Astrocyte of the hippocampus (primary cell): ENCODE measurements at regions not wholly inside any gene's neighbourhood (a gene's known extent, or its start where the extent isn't known, plus 50 kb on each side); places are given as distances from the start of the nearest gene placed in this dataset.

ENCODE experiments used
- DNase-seq: peaks from one replicate; pipeline ENCODE4 v3.0.0; 2011; ENCODE audit warnings: low read depth, low spot score

GRCh38 chr10:120282846-120283492, 174.1 kb upstream of the PLPP4 start:
- DNase-seq = no peak

GRCh38 chr10:120285408-120285807, 171.6 kb upstream of the PLPP4 start:
- DNase-seq = no peak

GRCh38 chr10:120286280-120286679, 170.7 kb upstream of the PLPP4 start:
- no peak for DNase-seq

GRCh38 chr10:120300513-120300912, 156.5 kb upstream of the PLPP4 start:
- no peak for DNase-seq

GRCh38 chr10:120308589-120308988, 148.4 kb upstream of the PLPP4 start:
- no peak for DNase-seq

- DNase-seq = no peak
These were observed 143.3 kb upstream of the PLPP4 start for GRCh38 chr10:120313715-120314114.

- DNase-seq = no peak
These were observed 142.6 kb upstream of the PLPP4 start for GRCh38 chr10:120314442-120314841.

- no peak for DNase-seq
These were observed 138.2 kb upstream of the PLPP4 start for GRCh38 chr10:120318862-120319261.

GRCh38 chr10:120327675-120328074, 129.4 kb upstream of the PLPP4 start:
- no peak for DNase-seq

GRCh38 chr10:120328647-120329046, 128.4 kb upstream of the PLPP4 start:
- DNase-seq = peak; percentile 4

GRCh38 chr10:120335553-120335952, 121.5 kb upstream of the PLPP4 start:
- no peak for DNase-seq

GRCh38 chr10:120336306-120336910, 120.6 kb upstream of the PLPP4 start:
- no peak for DNase-seq

GRCh38 chr10:120336911-120337540, 120.0 kb upstream of the PLPP4 start:
- peak; percentile 45 for DNase-seq

GRCh38 chr10:120342115-120342714, 114.8 kb upstream of the PLPP4 start:
- DNase-seq = no peak

- no peak for DNase-seq
These were observed 111.8 kb upstream of the PLPP4 start for GRCh38 chr10:120345186-120345585.

GRCh38 chr10:120347644-120348043, 109.4 kb upstream of the PLPP4 start:
- no peak for DNase-seq

- DNase-seq = no peak
These were observed 108.0 kb upstream of the PLPP4 start for GRCh38 chr10:120349069-120349468.

GRCh38 chr10:120355425-120355824, 101.6 kb upstream of the PLPP4 start:
- no peak for DNase-seq

- no peak for DNase-seq
These were observed 96.5 kb upstream of the PLPP4 start for GRCh38 chr10:120360571-120360970.

GRCh38 chr10:120365872-120366271, 91.2 kb upstream of the PLPP4 start:
- DNase-seq = no peak

- no peak for DNase-seq
These were observed 89.7 kb upstream of the PLPP4 start for GRCh38 chr10:120367341-120367740.

- no peak for DNase-seq
These were observed 88.7 kb upstream of the PLPP4 start for GRCh38 chr10:120368338-120368737.

- no peak for DNase-seq
These were observed 88.1 kb upstream of the PLPP4 start for GRCh38 chr10:120368927-120369326.
